IMR-90 (cell line): ENCODE measurements at regions not wholly inside any gene's neighbourhood (a gene's known extent, or its start where the extent isn't known, plus 50 kb on each side); places are given as distances from the start of the nearest gene placed in this dataset.

ENCODE experiments used
- ATAC-seq: fragments of 200-7000 bp; cut with Tn5 transposase; 2 replicates; pipeline ENCODE4 v1.9.1; 2020; ENCODE audit warnings: low read depth, mild to moderate bottlenecking, moderate library complexity
- BruUV-seq: library from RNA; stranded (reverse); fragments of 400-500 nt; replicated peaks from 2 replicates; lab custom pipeline; 2021; lab: Mats Ljungman, UMichigan
- CTCF ChIA-PET: fragments of 300-600 bp; formaldehyde crosslinking; extraction: SDS; loops from one replicate; lab custom pipeline; 2021; ENCODE audit warnings: antibody characterized with exemption; lab: Yijun Ruan, JAX
- POLR2A ChIA-PET: fragments of 300-600 bp; sonication (Branson Sonifier 250); formaldehyde crosslinking; loops from one replicate; lab custom pipeline; 2022; ENCODE audit warnings: antibody characterized with exemption; ENCODE audit not compliant: unreplicated experiment; lab: Charles Lee
- DNase-seq: peaks from one replicate; pipeline ENCODE4 v3.0.0; 2013
- H2AFZ ChIP-seq: replicated peaks from 2 replicates; pipeline ENCODE3; 2013; ENCODE audit warnings: low read length, mild to moderate bottlenecking; ENCODE audit not compliant: poor library complexity
- H2AK5ac ChIP-seq: 2 replicates; pipeline ENCODE4 v1.6.1; 2013; ENCODE audit warnings: low read depth, low read length, inconsistent platforms
- H2AK9ac ChIP-seq: replicated peaks from 2 replicates; pipeline ENCODE3; 2013; ENCODE audit warnings: mild to moderate bottlenecking, low read depth, low read length, moderate library complexity; ENCODE audit not compliant: poor library complexity
- H2BK120ac ChIP-seq: 2 replicates; pipeline ENCODE4 v1.6.1; 2013; ENCODE audit warnings: low read depth, low read length, inconsistent platforms
- H2BK15ac ChIP-seq: 3 replicates; pipeline ENCODE4 v1.6.1; 2013; ENCODE audit warnings: low read depth, low read length, inconsistent platforms
- H2BK20ac ChIP-seq: 2 replicates; pipeline ENCODE4 v1.6.1; 2013; ENCODE audit warnings: low read depth, mild to moderate bottlenecking, inconsistent platforms, low read length, moderate library complexity
- H2BK5ac ChIP-seq: 2 replicates; pipeline ENCODE4 v1.6.1; 2013; ENCODE audit warnings: mild to moderate bottlenecking, low read depth, low read length, inconsistent platforms; ENCODE audit not compliant: poor library complexity, severe bottlenecking
- H3K14ac ChIP-seq: replicated peaks from 2 replicates; pipeline ENCODE4 v1.6.1; 2013; ENCODE audit warnings: low read depth, low read length, inconsistent platforms
- H3K18ac ChIP-seq: 2 replicates; pipeline ENCODE4 v1.6.1; 2013; ENCODE audit warnings: low read depth, low read length, control low read depth
- H3K23ac ChIP-seq: 2 replicates; pipeline ENCODE4 v1.6.1; 2013; ENCODE audit warnings: low read depth, low read length, inconsistent platforms
- H3K27ac ChIP-seq: 2 replicates; pipeline ENCODE4 v1.5.1; 2013; ENCODE audit warnings: mild to moderate bottlenecking, control low read depth, low read length; ENCODE audit not compliant: insufficient read depth
- H3K27me3 ChIP-seq: 2 replicates; pipeline ENCODE4 v1.6.1; 2013; ENCODE audit warnings: low read length; ENCODE audit not compliant: control insufficient read depth, insufficient read depth
- H3K36me3 ChIP-seq: 2 replicates; pipeline ENCODE4 v1.6.1; 2013; ENCODE audit warnings: low read length, mixed read lengths; ENCODE audit not compliant: control insufficient read depth, insufficient read depth
- H3K4ac ChIP-seq: 2 replicates; pipeline ENCODE4 v1.6.1; 2013; ENCODE audit warnings: low read depth, low read length, inconsistent platforms
- H3K4me1 ChIP-seq: 2 replicates; pipeline ENCODE4 v1.6.1; 2013; ENCODE audit warnings: low read length, mixed read lengths; ENCODE audit not compliant: control insufficient read depth, insufficient read depth
- H3K4me2 ChIP-seq: 2 replicates; pipeline ENCODE4 v1.6.1; 2013; ENCODE audit warnings: low read depth, mild to moderate bottlenecking, control low read depth, low read length, moderate library complexity
- H3K4me3 ChIP-seq: 2 replicates; pipeline ENCODE4 v1.5.1; 2013; ENCODE audit warnings: low read depth, mild to moderate bottlenecking, control low read depth, low read length, moderate library complexity; ENCODE audit not compliant: insufficient read depth
- H3K56ac ChIP-seq: 2 replicates; pipeline ENCODE4 v1.6.1; 2013; ENCODE audit warnings: low read length, inconsistent platforms; ENCODE audit not compliant: insufficient read depth; ENCODE audit errors: extremely low read depth
- H3K79me1 ChIP-seq, 2 experiments: 2 replicates each; pipeline ENCODE4 v1.6.1; 2013; ENCODE audit warnings: low read length in 2 of 2, inconsistent platforms in 1 of 2, low read depth in 1 of 2
- H3K9ac ChIP-seq: 2 replicates; pipeline ENCODE4 v1.6.1; 2013; ENCODE audit warnings: low read depth, low read length, control low read depth
- H3K9me1 ChIP-seq: 2 replicates; pipeline ENCODE4 v1.6.1; 2013; ENCODE audit warnings: low read length, inconsistent platforms; ENCODE audit not compliant: insufficient read depth
- H3K9me3 ChIP-seq: 2 replicates; pipeline ENCODE4 v1.6.1; 2013; ENCODE audit warnings: low read length; ENCODE audit not compliant: control insufficient read depth, insufficient read depth
- H4K20me1 ChIP-seq: 2 replicates; pipeline ENCODE4 v1.6.1; 2013; ENCODE audit warnings: low read length, inconsistent platforms; ENCODE audit not compliant: insufficient read depth
- H4K5ac ChIP-seq: 2 replicates; pipeline ENCODE4 v1.6.1; 2013; ENCODE audit warnings: mild to moderate bottlenecking, low read depth, low read length, control low read depth
- H4K8ac ChIP-seq, 2 experiments: 2 replicates each; pipeline ENCODE4 v1.6.1; 2013; ENCODE audit warnings: low read depth in 2 of 2, low read length in 2 of 2, control low read depth in 1 of 2, inconsistent platforms in 1 of 2
- H4K91ac ChIP-seq: 2 replicates; pipeline ENCODE4 v1.6.1; 2013; ENCODE audit warnings: low read depth, low read length, inconsistent platforms; ENCODE audit not compliant: insufficient read depth
- BHLHE40 ChIP-seq: fragments of 150-350 bp; IDR thresholded peaks from 2 replicates; pipeline ENCODE4 v1.6.1; 2016; ENCODE audit warnings: mild to moderate bottlenecking, low read depth, low read length
- CEBPB ChIP-seq: IDR thresholded peaks from 2 replicates; pipeline ENCODE4 v1.6.1; 2012; ENCODE audit warnings: low read depth, low read length, improper control_type of control experiment
- FOS ChIP-seq: fragments of 150-350 bp; IDR thresholded peaks from 2 replicates; pipeline ENCODE4 v1.6.1; 2016; ENCODE audit warnings: low read depth, low read length
- NFE2L2 ChIP-seq: fragments of 150-350 bp; IDR thresholded peaks from 2 replicates; pipeline ENCODE4 v1.6.1; 2016; ENCODE audit warnings: low read depth, mild to moderate bottlenecking, low read length
- WGBS, 2 experiments: methylation state at CpG; one replicate each; pipeline versions ENCODE4 v1.1.5 to v1.1.7; 2013; ENCODE audit warnings: missing lambda C conversion rate in 2 of 2; ENCODE audit not compliant: insufficient read length in 1 of 2; ENCODE audit errors: extremely low coverage in 2 of 2; 5-methylcytosine and 5-hydroxymethylcytosine counted together
- dilution Hi-C: fragments of 300-500 bp; cut with HindIII; formaldehyde crosslinking; loops from one replicate; pipeline ENCODE4 v1.14.3; 2018; ENCODE audit warnings: low sequenced_read_pairs; ENCODE audit not compliant: unreplicated experiment
- in situ Hi-C: fragments of 300-500 bp; cut with MboI; formaldehyde crosslinking; loops from 3 replicates; pipeline ENCODE4 v1.14.3; 2019; ENCODE audit warnings: low sequenced_read_pairs, inconsistent platforms, mixed read lengths
- intact Hi-C: fragments of 100-400 bp; cut with micrococcal nuclease; formaldehyde crosslinking; loops from 2 replicates; pipeline ENCODE4 v1.10.0; 2022
- TF ChIP-seq, protein P1 (sequence below): fragments of 150-350 bp; IDR thresholded peaks from 2 replicates; pipeline ENCODE4 v1.6.1; 2017; ENCODE audit warnings: mild to moderate bottlenecking, antibody characterized with exemption, low read length, low read depth

DNA sequence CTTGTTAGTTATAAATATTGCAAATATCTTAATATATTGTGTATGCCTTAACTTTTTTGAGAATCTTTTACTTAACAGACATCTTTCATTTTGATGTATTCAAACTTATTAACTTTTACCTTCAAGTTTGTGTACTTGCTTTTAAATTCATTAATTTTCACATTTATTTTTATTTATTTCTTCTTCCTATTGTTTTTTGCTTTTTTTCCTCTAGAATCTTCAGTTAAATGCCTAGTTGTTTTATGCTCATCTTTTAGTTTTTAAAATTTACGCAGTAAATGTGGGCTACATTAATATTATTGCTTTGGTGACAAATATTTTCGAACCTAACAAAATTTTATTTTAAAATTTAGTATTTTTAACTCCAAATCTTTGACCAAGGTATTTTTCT, 89.0 kb downstream of the TNFAIP3 start:
- no CpG with 5 or more reads among the region's 2 CpGs for WGBS, 2 experiments
- H4K8ac ChIP-seq, result no peak overlapping the region
- POLR2A ChIA-PET, result no interaction called here
- dilution Hi-C loops (no loop called here), intact Hi-C loops (no loop called here), in situ Hi-C loops (no loop called here)
- H2BK120ac ChIP-seq, result no peak overlapping the region
- H2AK9ac ChIP-seq, result no peak overlapping the region
- H2AFZ ChIP-seq, result no peak overlapping the region
- no peaks in the 10 kb centered on the region for H3K4me1 ChIP-seq
- H3K9ac ChIP-seq, result no peak overlapping the region
- no peak overlapping the region for H2AK5ac ChIP-seq
- H3K36me3 ChIP-seq, result no peaks in the 10 kb centered on the region
- no peak overlapping the region for H3K27ac ChIP-seq
- H3K23ac ChIP-seq, result no peak overlapping the region
- H3K14ac ChIP-seq, result no peak overlapping the region
- DNase-seq (no peak), ATAC-seq (no peak)
- H3K9me1 ChIP-seq, result no peaks in the 10 kb centered on the region
- H4K5ac ChIP-seq, result no peak overlapping the region
- H2BK5ac ChIP-seq, result no peak overlapping the region
- no peak overlapping the region for H4K91ac ChIP-seq
- no peak overlapping the region for H3K4ac ChIP-seq
- H3K79me1 ChIP-seq, result no peaks in the 10 kb centered on the region
- no TSS peak for BruUV-seq
- H3K27me3 ChIP-seq, result peaks cover 10% of the 10 kb centered on the region
- H4K20me1 ChIP-seq, result no peaks in the 10 kb centered on the region
- CTCF ChIA-PET, result no interaction called here
- no peak overlapping the region for H2BK20ac ChIP-seq
- peaks cover 2% of the 10 kb centered on the region; the same call in 1 of the 2 replicates for H3K9me3 ChIP-seq
- H3K4me3 ChIP-seq, result no peak overlapping the region
- no peak overlapping the region for H3K56ac ChIP-seq
- no peak overlapping the region for H3K18ac ChIP-seq
- no peak overlapping the region for H2BK15ac ChIP-seq
- H3K4me2 ChIP-seq, result no peak overlapping the region
- TF ChIP-seq CEBPB, result no peak
- no peak for TF ChIP-seq FOS
- TF ChIP-seq, protein P1, sequence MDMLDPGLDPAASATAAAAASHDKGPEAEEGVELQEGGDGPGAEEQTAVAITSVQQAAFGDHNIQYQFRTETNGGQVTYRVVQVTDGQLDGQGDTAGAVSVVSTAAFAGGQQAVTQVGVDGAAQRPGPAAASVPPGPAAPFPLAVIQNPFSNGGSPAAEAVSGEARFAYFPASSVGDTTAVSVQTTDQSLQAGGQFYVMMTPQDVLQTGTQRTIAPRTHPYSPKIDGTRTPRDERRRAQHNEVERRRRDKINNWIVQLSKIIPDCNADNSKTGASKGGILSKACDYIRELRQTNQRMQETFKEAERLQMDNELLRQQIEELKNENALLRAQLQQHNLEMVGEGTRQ, result no peak
- no peak for TF ChIP-seq BHLHE40
- no peak for TF ChIP-seq NFE2L2
